GM19239 (cell line): ENCODE measurements at regions not wholly inside any gene's neighbourhood (a gene's known extent, or its start where the extent isn't known, plus 50 kb on each side); places are given as distances from the start of the nearest gene placed in this dataset.

Experiments
- DNase-seq: peaks from one replicate; pipeline ENCODE4 v3.0.0; 2011; ENCODE audit warnings: low spot score; ENCODE audit not compliant: insufficient read length
- FAIRE-seq: peaks from 2 replicates; lab custom pipeline; 2011; peaks lifted over from hg19 to GRCh38; lab: Jason Lieb, UNC

DNA sequence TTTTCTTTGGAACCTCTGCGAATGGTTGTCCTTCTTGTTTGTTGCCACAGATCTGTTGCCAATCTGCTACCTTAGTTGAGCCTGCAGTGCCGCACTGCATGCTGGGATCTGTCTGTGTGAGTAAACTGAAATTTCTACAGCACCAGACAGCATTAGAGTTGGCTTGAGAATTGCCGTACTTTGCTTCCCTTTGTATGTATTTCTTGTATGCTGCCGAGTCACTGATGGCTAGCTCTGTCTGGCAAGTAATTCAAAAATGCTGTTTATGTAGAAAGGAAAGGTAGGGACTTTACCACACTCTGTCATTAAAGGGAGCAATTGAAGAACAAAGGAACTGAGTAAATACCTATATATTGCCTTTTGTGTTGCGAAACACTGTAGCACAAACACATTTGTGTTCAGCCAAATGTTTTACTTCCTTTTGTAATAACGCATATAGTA lies 857.4 kb downstream of the USP25 start:
- no peak for FAIRE-seq

GRCh38 chr21:16587681-16588375 lies 858.0 kb downstream of the USP25 start:
- FAIRE-seq, result no peak

More for the DNA sequence above, 857.4 kb downstream of the USP25 start:
- no peak for DNase-seq

GRCh38 chr21:16588433-16588860 lies 858.7 kb downstream of the USP25 start:
- FAIRE-seq (no peak), DNase-seq (no peak)

More at GRCh38 chr21:16587681-16588375, 858.0 kb downstream of the USP25 start:
- DNase-seq, result no peak

- DNase-seq (no peak), FAIRE-seq (no peak)
Observed at GRCh38 chr21:16589006-16589898, 859.5 kb downstream of the USP25 start.

- DNase-seq (no peak), FAIRE-seq (no peak)
Observed at GRCh38 chr21:16590186-16590585, 860.4 kb downstream of the USP25 start.

- FAIRE-seq (no peak), DNase-seq (no peak)
Observed at GRCh38 chr21:16590641-16591292, 861.0 kb downstream of the USP25 start.

DNA sequence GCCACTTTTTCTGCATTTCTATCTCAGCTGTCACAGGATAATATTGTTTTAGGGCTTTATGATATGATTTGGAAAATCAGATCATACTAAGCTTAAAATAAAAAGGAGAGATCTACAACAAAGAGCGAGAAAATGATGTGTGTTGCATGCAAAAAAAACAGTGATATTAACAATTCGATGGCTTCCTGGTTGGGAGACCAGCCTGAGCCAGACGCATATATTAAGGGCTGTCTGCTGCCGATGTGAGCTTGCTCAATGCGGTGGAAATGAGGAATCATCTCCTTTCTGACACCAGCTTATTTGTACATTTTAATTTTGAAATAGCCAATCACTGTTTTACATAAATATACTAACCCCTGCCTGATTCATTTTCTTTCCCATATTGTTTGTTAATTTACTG lies 862.6 kb downstream of the USP25 start:
- FAIRE-seq, result no peak
- DNase-seq, result no peak

DNA sequence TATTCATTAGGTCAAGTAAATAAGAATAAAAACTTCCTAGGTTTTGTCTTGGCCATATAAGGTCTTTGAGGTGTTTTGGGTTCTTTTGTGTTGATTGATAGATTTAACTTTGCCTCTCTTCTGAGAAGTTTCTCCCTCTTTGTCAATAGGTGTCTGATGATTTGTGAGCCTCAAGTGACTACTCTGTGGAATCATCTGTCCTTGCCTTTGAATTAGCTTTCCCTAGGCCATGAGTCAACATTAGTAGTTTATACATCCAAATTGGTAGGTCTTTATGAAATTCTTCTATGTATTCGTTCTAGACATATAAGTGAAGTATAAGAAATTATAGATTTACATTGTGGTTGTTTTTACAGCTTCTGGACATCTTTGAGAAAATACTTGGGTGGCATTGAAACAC lies 864.4 kb downstream of the USP25 start:
- DNase-seq (no peak), FAIRE-seq (no peak)

DNA sequence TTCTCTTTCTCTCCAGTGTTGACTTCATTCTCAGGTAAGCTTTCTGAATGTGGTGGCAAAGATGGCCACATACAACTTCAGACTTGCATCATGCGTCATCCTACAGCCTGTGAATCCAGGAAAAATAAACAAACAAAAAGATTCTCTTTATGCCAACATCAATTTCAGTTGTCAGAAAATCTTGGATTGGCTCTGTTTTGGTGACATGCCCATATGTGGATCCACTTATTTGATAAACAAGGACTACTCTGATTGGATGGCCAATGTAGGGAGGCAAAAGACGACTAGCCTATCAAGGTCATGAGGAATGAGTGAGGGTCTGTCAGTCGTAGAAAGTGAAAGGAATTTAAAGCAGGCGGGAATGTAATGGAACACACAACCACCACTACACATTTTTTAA lies 866.6 kb downstream of the USP25 start:
- FAIRE-seq, result no peak
- no peak for DNase-seq

DNA sequence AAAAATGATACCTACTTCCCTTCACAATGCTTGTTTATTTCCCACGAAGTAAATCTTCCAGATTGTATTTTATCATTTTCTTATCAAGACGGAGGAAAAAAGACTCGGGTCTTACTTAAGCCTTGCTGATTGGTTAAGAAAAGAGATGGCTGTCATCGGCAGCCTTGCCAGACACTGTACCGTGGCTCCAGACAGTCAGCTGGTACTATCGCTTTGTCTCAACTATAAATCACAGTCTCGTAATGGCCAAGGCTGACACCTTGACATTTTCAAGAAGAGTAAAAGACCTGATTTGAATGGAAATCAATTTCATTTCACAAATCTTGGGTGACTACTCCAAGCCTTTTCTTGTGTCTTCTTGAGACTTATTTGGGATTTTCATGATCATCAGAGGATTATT lies 868.0 kb downstream of the USP25 start:
- FAIRE-seq, result no peak
- no peak for DNase-seq

- DNase-seq (no peak), FAIRE-seq (no peak)
Observed at GRCh38 chr21:16605597-16605996, 875.8 kb downstream of the USP25 start.

DNA sequence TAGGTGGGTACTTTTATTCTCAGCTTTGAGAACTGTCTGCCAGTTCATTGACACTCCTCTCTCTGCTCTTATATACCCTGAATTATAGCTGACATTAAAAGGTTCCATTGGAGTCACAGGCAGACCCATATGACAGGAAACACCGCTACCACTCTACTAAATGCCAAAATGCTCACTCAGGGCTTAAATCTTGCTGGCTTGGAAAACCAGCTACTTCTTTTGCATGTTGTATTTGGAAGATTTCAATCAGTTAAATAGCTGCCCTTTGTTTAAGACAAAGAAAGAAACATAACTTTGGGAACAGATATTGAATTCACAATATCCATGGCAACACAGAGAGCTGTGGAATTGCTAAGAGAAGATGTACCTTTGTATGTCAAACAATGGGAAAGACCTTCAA lies 876.5 kb downstream of the USP25 start:
- DNase-seq (no peak), FAIRE-seq (no peak)

GRCh38 chr21:16608209-16608830 lies 878.5 kb downstream of the USP25 start:
- DNase-seq, result no peak
- no peak for FAIRE-seq

DNA sequence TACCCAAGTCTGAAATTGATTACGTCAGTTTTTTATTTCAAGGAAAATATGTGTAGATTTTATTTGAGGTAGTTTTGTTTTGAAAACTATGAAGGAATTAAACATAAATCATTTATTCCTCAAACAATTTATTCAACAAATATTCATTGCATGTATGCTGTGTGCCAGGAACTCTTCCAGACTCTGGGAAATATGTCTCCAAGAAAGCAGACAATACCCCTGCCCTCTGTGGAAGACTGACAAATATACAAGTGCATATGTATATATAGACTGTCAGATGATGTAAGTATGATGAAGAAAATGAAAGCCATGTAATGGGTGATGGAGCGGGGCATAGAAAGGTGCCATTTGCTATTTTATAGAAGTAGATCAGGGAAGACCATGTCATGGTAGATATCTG lies 889.5 kb downstream of the USP25 start:
- DNase-seq, result no peak
- FAIRE-seq, result no peak

- FAIRE-seq (no peak), DNase-seq (no peak)
Observed at GRCh38 chr21:16620786-16621320, 891.1 kb downstream of the USP25 start.

DNA sequence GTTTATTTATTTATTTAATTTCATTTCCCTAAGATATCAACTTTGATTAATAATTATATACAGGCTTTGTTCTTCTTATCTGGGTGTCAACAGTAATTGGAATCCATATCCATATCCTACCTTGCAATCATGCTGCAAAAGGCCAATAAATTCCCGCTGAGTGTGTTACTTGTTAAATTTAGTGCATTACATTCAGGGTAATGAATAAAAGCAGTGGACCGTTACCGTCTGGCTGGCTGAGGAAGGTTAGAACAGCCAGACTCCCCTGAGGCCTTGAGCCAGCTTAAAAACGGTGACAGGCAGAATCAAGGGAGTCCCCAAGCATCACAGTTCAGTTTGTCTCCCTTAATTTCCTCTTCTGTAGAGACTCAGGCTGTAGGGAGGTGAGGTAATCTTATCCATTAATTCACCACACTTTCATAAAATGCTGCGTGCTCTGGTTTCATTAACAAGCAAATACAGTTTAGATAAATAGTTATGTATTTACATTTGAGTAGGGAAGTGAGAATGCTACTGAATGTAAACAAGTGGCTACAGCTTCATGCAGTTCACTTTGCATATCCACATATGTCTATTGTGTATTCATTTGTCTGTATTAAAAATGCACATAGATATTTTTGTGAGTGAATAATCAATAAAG lies 888.2 kb upstream of the CXADR start:
- DNase-seq, result no peak

GRCh38 chr21:16625491-16625890 lies 887.4 kb upstream of the CXADR start:
- no peak for FAIRE-seq
- no peak for DNase-seq

More for the DNA sequence above, 888.2 kb upstream of the CXADR start:
- FAIRE-seq, result no peak

DNA sequence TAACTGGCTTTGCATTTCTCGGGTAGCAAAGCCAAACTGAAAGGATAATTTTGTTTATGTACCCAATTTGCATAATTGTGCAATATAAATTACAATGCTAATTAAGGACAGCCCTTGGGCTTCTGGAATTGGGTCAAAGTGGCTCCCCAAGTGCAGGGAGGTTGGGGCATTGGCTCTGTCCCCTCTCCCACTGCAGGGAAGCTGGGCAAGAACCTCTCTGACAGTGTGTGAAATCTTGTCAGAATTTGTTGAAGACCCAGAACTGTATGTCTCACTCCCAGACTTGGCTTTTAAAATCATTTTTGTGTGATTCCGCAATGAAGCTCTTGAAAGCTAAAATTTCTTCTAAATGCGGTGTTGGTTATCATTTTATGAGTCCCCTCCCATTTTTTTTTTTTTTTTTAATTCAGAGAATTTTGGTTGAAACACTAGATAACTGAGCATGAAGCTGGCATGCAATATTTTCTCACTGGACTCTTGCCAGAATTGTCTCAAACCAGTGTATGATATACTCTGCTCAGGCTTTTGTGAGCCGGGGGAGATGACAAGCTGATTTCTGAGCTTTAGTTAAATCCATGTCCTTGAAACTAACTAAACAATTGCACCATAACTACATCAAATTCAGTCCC lies 878.9 kb upstream of the CXADR start:
- DNase-seq, result no peak

DNA sequence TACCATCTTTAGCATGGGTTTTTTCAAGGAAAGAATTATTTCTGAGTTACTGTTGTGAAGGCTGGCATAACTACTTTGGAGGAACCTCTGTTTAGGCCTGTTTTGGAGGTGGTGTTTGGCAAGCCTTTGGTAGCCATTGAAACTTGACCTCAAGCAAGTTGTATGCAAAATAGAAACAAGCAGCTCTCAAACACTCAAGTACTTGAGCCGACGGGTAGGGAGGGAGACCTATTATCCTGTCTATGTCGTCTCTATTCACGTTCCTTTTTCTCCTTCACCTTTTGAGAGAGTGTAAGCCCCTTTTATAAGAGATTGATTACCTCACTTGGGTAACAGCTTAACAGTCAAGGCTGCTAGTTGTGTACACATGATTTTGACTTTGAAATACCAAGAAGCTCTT lies 878.3 kb upstream of the CXADR start:
- DNase-seq (no peak), FAIRE-seq (no peak)

More for the DNA sequence above, 878.9 kb upstream of the CXADR start:
- no peak for FAIRE-seq
